Right lung (tissue), 2 donors: ENCODE measurements at regions not wholly inside any gene's neighbourhood (a gene's known extent, or its start where the extent isn't known, plus 50 kb on each side); places are given as distances from the start of the nearest gene placed in this dataset.

Experiments used
- DNase-seq, 2 donors: peaks; one replicate each; pipeline ENCODE4 v3.0.0-alpha.2; 2013

GRCh38 chr3:31425401-31425800 is 107.3 kb upstream of the STT3B start:
- no peak for DNase-seq

- no peak for DNase-seq
Measured at GRCh38 chr3:31427623-31428022, 105.1 kb upstream of the STT3B start.

GRCh38 chr3:31431321-31431720 is 101.4 kb upstream of the STT3B start:
- no peak for DNase-seq

GRCh38 chr3:31432897-31433678 is 99.6 kb upstream of the STT3B start:
- no peak for DNase-seq

- no peak for DNase-seq
Measured at GRCh38 chr3:31433679-31433992, 99.1 kb upstream of the STT3B start.

GRCh38 chr3:31434819-31435218 is 97.9 kb upstream of the STT3B start:
- DNase-seq = no peak

- no peak for DNase-seq
Measured at GRCh38 chr3:31436830-31437229, 95.9 kb upstream of the STT3B start.

GRCh38 chr3:31438742-31439141 is 94.0 kb upstream of the STT3B start:
- no peak for DNase-seq

GRCh38 chr3:31439890-31440750 is 92.6 kb upstream of the STT3B start:
- no peak for DNase-seq

- DNase-seq = no peak
Measured at GRCh38 chr3:31440878-31441277, 91.8 kb upstream of the STT3B start.

- no peak for DNase-seq
Measured at GRCh38 chr3:31442755-31443154, 90.0 kb upstream of the STT3B start.

GRCh38 chr3:31444220-31445142 is 88.2 kb upstream of the STT3B start:
- DNase-seq = no peak

GRCh38 chr3:31445701-31446100 is 87.0 kb upstream of the STT3B start:
- no peak for DNase-seq

GRCh38 chr3:31448035-31448881 is 84.5 kb upstream of the STT3B start:
- no peak for DNase-seq

- no peak for DNase-seq
Measured at GRCh38 chr3:31448882-31449243, 83.9 kb upstream of the STT3B start.

- no peak for DNase-seq
Measured at GRCh38 chr3:31449318-31449717, 83.4 kb upstream of the STT3B start.

- no peak for DNase-seq
Measured at GRCh38 chr3:31450345-31450744, 82.4 kb upstream of the STT3B start.

GRCh38 chr3:31452495-31453106 is 80.1 kb upstream of the STT3B start:
- no peak for DNase-seq

- no peak for DNase-seq
Measured at GRCh38 chr3:31453430-31453829, 79.3 kb upstream of the STT3B start.

GRCh38 chr3:31455524-31455923 is 77.2 kb upstream of the STT3B start:
- DNase-seq = no peak

- DNase-seq = no peak
Measured at GRCh38 chr3:31456373-31456772, 76.4 kb upstream of the STT3B start.
